ENCODE measurements at regions not wholly inside any gene's neighbourhood (a gene's known extent, or its start where the extent isn't known, plus 50 kb on each side); places are given as distances from the start of the nearest gene placed in this dataset.

- no peak overlapping the region for H3K27ac ChIP-seq (ENCODE audit: insufficient read depth, low read depth, low read length)
- no peaks in the 10 kb centered on the region for H3K9me3 ChIP-seq (replicated peaks; ENCODE audit: control insufficient read depth, insufficient read depth, low read length)
- H3K4me1 ChIP-seq (ENCODE audit: control insufficient read depth, extremely low read depth, insufficient read depth, low read length), result no peaks in the 10 kb centered on the region
- no peaks in the 10 kb centered on the region for H3K9me1 ChIP-seq (replicated peaks; ENCODE audit: control insufficient read depth, extremely low read depth, insufficient read depth, low read length)
- no peak overlapping the region for H3K9ac ChIP-seq (replicated peaks; ENCODE audit: extremely low read depth, insufficient read depth, low read length)
- H3K4me2 ChIP-seq (ENCODE audit: insufficient read depth, low read length), result no peak overlapping the region
- TF ChIP-seq POLR2A (IDR thresholded peaks at IDR 0.05; ENCODE audit: low read depth, low read length) (no peak), MAX (IDR thresholded peaks at IDR 0.05; ENCODE audit: insufficient read depth, insufficient read length) (no peak), FOS (IDR thresholded peaks at IDR 0.05; ENCODE audit: borderline replicate concordance, insufficient read depth, low read length) (no peak), POLR2AphosphoS5 (IDR thresholded peaks at IDR 0.05; ENCODE audit: insufficient read depth, low read depth, low read length) (no peak), GATA2 (IDR thresholded peaks at IDR 0.05; ENCODE audit: insufficient read depth, insufficient read length, low read depth, low read length) (no peak), EZH2 (IDR thresholded peaks at IDR 0.05; ENCODE audit: borderline replicate concordance, low read depth, low read length, severe bottlenecking) (no peak), JUN (IDR thresholded peaks at IDR 0.05; ENCODE audit: borderline replicate concordance, insufficient read depth, insufficient read length, low read depth) (no peak), MYC (IDR thresholded peaks at IDR 0.05; ENCODE audit: low read depth, low read length) (no peak)
- TF ChIP-seq, protein P1, sequence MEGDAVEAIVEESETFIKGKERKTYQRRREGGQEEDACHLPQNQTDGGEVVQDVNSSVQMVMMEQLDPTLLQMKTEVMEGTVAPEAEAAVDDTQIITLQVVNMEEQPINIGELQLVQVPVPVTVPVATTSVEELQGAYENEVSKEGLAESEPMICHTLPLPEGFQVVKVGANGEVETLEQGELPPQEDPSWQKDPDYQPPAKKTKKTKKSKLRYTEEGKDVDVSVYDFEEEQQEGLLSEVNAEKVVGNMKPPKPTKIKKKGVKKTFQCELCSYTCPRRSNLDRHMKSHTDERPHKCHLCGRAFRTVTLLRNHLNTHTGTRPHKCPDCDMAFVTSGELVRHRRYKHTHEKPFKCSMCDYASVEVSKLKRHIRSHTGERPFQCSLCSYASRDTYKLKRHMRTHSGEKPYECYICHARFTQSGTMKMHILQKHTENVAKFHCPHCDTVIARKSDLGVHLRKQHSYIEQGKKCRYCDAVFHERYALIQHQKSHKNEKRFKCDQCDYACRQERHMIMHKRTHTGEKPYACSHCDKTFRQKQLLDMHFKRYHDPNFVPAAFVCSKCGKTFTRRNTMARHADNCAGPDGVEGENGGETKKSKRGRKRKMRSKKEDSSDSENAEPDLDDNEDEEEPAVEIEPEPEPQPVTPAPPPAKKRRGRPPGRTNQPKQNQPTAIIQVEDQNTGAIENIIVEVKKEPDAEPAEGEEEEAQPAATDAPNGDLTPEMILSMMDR (IDR thresholded peaks at IDR 0.05; ENCODE audit: extremely low read depth in 1 of 2, insufficient read depth in 1 of 2, low read depth in 1 of 2, low read length in 2 of 2), result no peak
- ChIA-PET POLR2A (no interaction called here), CTCF (no interaction called here)
- no peaks in the 10 kb centered on the region for H4K20me1 ChIP-seq (replicated peaks; ENCODE audit: control insufficient read depth, extremely low read depth, insufficient read depth, low read length)
- intact Hi-C loops (cut with micrococcal nuclease), result no loop called here
- no peaks in the 10 kb centered on the region for H3K36me3 ChIP-seq (ENCODE audit: control insufficient read depth in 2 of 2, extremely low read depth in 1 of 2, insufficient read depth in 2 of 2, low read length in 2 of 2)
- H3K79me2 ChIP-seq (ENCODE audit: control insufficient read depth, insufficient read depth, low read length), result no peaks in the 10 kb centered on the region
- dilution Hi-C loops (cut with MboI; ENCODE audit: extremely low pct_ligation_motif_present, low sequenced_read_pairs), result no loop called here
- DNase-seq (ENCODE audit: low read depth, low spot score) (no peak), FAIRE-seq (no peak)
- H3K27me3 ChIP-seq (ENCODE audit: control insufficient read depth in 2 of 2, insufficient read depth in 2 of 2, low read length in 2 of 2), result no peaks in the 10 kb centered on the region
- no peak overlapping the region for H2AFZ ChIP-seq (ENCODE audit: low read depth, low read length)
- no peak overlapping the region for H3K4me3 ChIP-seq (replicated peaks in 1 of 3; ENCODE audit: insufficient read depth in 1 of 3, low read depth in 1 of 3, low read length in 3 of 3)
- no TSS peak for BruUV-seq (replicated peaks)
Measured at GRCh38 chr5:103745353-103746065, 182.9 kb upstream of the NUDT12 start.

Data from endothelial cell of umbilical vein (primary cell).